Lower leg skin (tissue), 3 donors: ENCODE measurements at regions not wholly inside any gene's neighbourhood (a gene's known extent, or its start where the extent isn't known, plus 50 kb on each side); places are given as distances from the start of the nearest gene placed in this dataset.

ENCODE experiments used
- CTCF ChIP-seq, 3 donors: fragments of 450-650 bp; IDR thresholded peaks; one replicate each; pipeline ENCODE4 v1.5.1; 2016; ENCODE audit warnings: antibody characterized with exemption in 3 of 3, mild to moderate bottlenecking in 3 of 3, moderate library complexity in 2 of 3
- POLR2A ChIP-seq, 2 donors: fragments of 450-650 bp; IDR thresholded peaks; one replicate each; pipeline ENCODE4 v1.6.1; 2016 to 2017; ENCODE audit warnings: antibody characterized with exemption in 2 of 2, mild to moderate bottlenecking in 1 of 2, moderate library complexity in 1 of 2

GRCh38 chr1:38512024-38512767 lies 347.4 kb downstream of the RRAGC start:
- TF ChIP-seq POLR2A (IDR thresholded peaks at IDR 0.05) (no peak), CTCF (IDR thresholded peaks at IDR 0.05) (no peak)
